C4-2B (cell line): ENCODE measurements at regions not wholly inside any gene's neighbourhood (a gene's known extent, or its start where the extent isn't known, plus 50 kb on each side); places are given as distances from the start of the nearest gene placed in this dataset.

ENCODE experiments used
- H3K27ac ChIP-seq: fragments of 450-650 bp; 2 replicates; pipeline ENCODE4 v1.5.1; 2017
- CTCF ChIP-seq: fragments of 450-650 bp; conservative IDR thresholded peaks from 2 replicates; pipeline ENCODE4 v1.5.1; 2017; ENCODE audit warnings: mild to moderate bottlenecking
- ZFX ChIP-seq: fragments of 450-650 bp; IDR thresholded peaks from 2 replicates; pipeline ENCODE4 v1.6.1; 2017

- no peak for TF ChIP-seq ZFX
- TF ChIP-seq CTCF, result no peak
- H3K27ac ChIP-seq, result no peak overlapping the region
These were observed 389.5 kb downstream of the UQCRFS1 start for GRCh38 chr19:28823338-28823961.

- TF ChIP-seq CTCF (no peak), ZFX (no peak)
- H3K27ac ChIP-seq, result no peak overlapping the region
These were observed 392.7 kb downstream of the UQCRFS1 start for GRCh38 chr19:28820289-28820688.

- H3K27ac ChIP-seq, result no peak overlapping the region
- no peak for TF ChIP-seq ZFX
- TF ChIP-seq CTCF, result no peak
These were observed 397.7 kb downstream of the UQCRFS1 start for GRCh38 chr19:28815257-28815656.

- TF ChIP-seq ZFX (no peak), CTCF (no peak)
- no peak overlapping the region for H3K27ac ChIP-seq
These were observed 418.6 kb downstream of the UQCRFS1 start for GRCh38 chr19:28794301-28794700.

GRCh38 chr19:28793391-28794168 is 419.4 kb downstream of the UQCRFS1 start:
- TF ChIP-seq ZFX, result no peak
- no peak for TF ChIP-seq CTCF
- H3K27ac ChIP-seq, result no peak overlapping the region

- no peak overlapping the region for H3K27ac ChIP-seq
- TF ChIP-seq ZFX, result no peak
- TF ChIP-seq CTCF, result no peak
These were observed 427.0 kb downstream of the UQCRFS1 start for GRCh38 chr19:28785971-28786370.

GRCh38 chr19:28764066-28764465 is 448.9 kb downstream of the UQCRFS1 start:
- H3K27ac ChIP-seq, result no peak overlapping the region
- TF ChIP-seq CTCF (no peak), ZFX (no peak)
